Epithelial cell of esophagus (primary cell): ENCODE measurements at regions not wholly inside any gene's neighbourhood (a gene's known extent, or its start where the extent isn't known, plus 50 kb on each side); places are given as distances from the start of the nearest gene placed in this dataset.

Experiments
- DNase-seq: peaks from one replicate; pipeline ENCODE4 v3.0.0; 2010; ENCODE audit warnings: low read depth
- H3K4me3 ChIP-seq: 2 replicates; pipeline ENCODE4 v1.5.1; 2011; ENCODE audit warnings: mild to moderate bottlenecking, low read length, control low read depth
- TF ChIP-seq, protein P1 (sequence below): IDR thresholded peaks from 2 replicates; pipeline ENCODE4 v1.5.1; 2011; ENCODE audit warnings: low read depth, mild to moderate bottlenecking, low read length, control low read depth, inconsistent platforms; ENCODE audit not compliant: insufficient read depth; ENCODE audit errors: missing control alignments

DNA sequence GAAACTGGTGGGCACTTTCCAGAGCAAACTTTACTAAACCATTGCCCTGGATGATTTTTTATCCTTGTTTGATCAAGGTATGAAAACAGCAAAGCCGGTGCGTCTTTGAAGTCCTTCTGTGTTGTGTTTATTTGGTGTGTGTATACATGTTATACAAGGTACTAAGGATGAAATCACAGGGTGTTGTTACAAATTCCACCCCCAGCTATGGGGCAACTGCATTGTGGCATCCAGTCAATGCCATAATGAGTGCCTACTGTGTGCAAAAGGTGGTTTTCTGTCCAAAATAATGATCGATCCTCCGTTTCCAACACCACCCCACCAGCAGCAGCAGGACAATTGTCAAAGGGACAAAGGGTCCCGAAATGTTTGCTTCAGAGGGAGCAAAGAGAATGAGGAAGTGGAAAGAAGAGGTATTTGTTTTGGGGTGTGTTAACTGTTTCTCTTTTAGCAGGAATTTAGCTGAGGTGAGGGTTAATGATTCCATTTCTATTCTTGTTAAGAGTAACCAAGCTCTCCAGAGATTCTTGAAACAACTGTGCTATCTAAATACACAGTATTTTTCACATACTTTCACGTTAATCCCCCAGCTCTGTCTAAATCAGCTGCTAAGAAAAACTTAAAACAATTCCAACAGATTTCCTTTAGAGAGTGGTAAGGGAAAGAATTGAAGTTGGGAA lies 568.7 kb upstream of the KLF4 start:
- no peak for DNase-seq
- no peak overlapping the region for H3K4me3 ChIP-seq
- TF ChIP-seq, protein P1, sequence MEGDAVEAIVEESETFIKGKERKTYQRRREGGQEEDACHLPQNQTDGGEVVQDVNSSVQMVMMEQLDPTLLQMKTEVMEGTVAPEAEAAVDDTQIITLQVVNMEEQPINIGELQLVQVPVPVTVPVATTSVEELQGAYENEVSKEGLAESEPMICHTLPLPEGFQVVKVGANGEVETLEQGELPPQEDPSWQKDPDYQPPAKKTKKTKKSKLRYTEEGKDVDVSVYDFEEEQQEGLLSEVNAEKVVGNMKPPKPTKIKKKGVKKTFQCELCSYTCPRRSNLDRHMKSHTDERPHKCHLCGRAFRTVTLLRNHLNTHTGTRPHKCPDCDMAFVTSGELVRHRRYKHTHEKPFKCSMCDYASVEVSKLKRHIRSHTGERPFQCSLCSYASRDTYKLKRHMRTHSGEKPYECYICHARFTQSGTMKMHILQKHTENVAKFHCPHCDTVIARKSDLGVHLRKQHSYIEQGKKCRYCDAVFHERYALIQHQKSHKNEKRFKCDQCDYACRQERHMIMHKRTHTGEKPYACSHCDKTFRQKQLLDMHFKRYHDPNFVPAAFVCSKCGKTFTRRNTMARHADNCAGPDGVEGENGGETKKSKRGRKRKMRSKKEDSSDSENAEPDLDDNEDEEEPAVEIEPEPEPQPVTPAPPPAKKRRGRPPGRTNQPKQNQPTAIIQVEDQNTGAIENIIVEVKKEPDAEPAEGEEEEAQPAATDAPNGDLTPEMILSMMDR = no peak

DNA sequence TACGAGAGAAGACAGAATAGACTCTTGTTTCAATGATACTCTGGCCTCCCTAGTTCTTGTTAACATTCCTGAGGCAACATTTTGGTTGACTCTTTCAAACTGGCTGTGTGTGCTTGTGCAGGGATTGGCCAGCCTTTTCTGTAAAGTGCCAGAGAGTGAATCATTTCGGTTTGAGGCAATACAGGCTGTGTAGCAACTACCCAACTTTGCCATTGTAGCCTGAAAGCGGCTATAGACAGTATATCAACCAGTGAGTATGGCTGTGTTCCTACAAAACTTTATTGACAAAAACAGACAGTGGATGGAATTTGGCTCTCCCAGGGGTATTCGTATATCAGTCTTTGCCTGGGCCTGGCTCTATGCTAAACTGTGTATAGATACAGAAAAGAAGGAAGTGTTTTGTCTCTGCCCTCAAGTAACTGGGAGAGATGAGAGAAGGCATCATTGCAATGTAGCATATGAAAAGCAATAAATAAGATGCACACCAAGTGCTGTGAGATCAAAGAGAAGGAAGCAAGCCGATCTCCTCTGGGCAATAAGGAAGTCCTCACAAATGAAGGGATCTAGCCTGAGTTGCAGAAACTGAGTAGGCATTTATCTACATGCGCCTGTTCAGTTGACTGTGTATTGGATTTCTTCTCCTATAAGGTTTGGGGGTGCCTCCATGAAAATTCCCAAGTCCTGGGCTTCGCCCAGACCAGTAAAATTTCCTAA lies 568.0 kb upstream of the KLF4 start:
- no peak overlapping the region for H3K4me3 ChIP-seq
- DNase-seq = peak; percentile 97
- TF ChIP-seq, protein P1 = no peak

DNA sequence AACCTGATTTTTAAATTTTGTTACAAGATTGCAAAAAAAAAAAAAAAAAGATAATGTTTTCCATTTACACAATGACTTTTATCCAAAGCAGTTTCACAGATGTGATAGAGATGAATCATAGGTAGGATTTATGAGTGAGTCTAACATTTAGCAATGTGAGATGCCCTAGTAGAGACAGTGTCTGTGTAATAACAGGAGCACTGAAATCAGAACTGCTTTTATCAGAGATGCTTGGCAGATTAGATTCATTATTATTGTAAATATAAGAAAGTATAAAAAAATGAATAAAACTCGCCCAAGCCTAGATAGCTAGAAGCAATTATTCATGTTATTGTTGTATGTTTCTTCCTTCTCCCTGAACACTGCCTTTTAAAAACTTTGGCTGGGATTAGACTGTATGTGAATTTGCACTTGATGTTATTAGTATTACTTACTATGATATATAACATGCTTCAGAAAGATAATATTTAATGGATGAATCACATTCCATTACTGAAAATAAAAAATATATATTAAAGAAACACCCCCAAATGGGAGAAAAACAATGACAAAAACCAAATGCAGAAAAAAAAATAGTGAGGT lies 567.3 kb upstream of the KLF4 start:
- TF ChIP-seq, protein P1 = no peak
- peak; percentile 89 for DNase-seq
- H3K4me3 ChIP-seq = no peak overlapping the region

DNA sequence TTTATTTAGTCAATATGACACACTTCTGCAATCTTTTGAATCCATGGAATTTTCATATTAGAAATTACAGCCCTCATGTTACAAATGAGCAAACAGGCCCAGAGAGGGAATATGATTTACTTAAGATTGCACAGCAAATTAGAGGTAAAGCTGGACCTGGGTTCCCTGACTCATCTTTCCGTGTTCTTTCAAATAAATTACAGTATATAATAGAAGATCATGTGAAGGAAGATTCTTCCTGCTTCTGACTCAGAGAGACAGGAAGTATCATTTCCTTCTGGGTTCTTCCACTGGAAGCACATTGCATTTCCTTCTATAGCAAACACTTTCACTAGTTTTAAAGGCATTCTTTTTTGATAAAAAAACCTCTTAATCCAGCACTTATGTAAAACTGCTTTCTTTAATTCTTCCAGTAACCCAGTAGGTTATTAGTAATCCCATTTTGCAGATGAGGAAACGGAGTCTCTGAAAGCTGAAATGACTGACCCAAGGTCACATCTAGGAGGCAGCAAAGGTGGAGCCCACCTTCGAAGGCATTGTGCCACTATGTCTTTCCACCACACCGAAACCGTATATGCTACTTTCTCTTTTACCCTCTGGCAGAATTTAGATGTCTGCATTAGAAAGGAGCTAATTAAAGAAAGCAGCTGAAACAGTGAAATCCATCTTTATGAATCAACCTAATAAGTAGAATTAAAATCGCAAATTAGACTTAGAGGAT lies 566.7 kb upstream of the KLF4 start:
- TF ChIP-seq, protein P1 = no peak
- DNase-seq = peak; percentile 91
- H3K4me3 ChIP-seq = peak overlapping the region; percentile 14

DNA sequence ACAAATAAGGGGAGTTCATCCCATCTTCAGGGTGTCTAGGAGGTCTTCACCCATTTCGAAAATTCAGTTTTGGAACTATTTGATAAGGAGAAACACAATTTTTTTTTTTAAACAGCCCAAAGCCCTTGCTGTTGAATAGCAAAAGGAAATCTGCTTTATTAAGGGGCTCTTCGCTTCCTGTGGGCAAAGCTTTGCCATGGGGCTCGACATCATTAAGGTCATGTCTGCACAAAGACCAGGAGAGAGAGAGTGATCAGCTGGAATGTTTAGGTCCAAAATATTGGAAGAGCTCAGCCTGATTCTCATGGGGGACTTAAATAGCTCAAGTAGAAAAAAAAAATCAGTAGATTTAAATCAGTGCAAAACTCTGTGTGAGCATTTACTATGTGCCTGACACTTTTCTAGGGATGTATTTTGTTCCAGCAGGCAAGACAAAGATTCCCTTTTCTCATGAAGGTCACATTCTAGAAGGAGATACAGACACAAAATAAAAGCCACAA lies 564.6 kb upstream of the KLF4 start:
- no peak overlapping the region for H3K4me3 ChIP-seq
- TF ChIP-seq, protein P1 = no peak
- DNase-seq = no peak

DNA sequence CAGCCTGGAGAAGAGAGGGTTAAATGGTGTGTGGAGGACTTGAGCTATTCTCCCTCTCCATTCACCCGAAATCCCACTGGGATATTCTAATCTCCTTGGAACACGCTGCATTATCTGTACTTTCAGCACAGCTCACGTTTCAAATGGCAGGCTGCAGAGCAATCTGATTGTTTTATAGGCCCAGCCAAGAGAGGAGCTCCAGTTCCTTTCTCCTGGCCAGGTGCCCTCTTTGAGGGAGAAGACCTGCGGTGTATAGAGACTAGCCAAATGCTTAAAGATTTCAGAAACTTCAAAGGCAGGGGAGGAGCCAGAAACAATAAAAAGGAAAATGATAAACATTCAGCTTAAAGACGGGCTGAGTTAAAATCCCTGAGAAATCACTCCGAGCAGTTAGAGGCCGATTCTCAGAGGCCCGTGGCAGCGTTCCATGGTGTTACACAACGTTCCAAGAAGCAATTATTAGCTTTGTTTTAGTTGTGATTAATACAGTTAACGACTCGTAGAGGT lies 564.0 kb upstream of the KLF4 start:
- no peak overlapping the region for H3K4me3 ChIP-seq
- peak; percentile 80 for DNase-seq
- TF ChIP-seq, protein P1 = no peak
